ENCODE measurements at regions not wholly inside any gene's neighbourhood (a gene's known extent, or its start where the extent isn't known, plus 50 kb on each side); places are given as distances from the start of the nearest gene placed in this dataset.

DNA sequence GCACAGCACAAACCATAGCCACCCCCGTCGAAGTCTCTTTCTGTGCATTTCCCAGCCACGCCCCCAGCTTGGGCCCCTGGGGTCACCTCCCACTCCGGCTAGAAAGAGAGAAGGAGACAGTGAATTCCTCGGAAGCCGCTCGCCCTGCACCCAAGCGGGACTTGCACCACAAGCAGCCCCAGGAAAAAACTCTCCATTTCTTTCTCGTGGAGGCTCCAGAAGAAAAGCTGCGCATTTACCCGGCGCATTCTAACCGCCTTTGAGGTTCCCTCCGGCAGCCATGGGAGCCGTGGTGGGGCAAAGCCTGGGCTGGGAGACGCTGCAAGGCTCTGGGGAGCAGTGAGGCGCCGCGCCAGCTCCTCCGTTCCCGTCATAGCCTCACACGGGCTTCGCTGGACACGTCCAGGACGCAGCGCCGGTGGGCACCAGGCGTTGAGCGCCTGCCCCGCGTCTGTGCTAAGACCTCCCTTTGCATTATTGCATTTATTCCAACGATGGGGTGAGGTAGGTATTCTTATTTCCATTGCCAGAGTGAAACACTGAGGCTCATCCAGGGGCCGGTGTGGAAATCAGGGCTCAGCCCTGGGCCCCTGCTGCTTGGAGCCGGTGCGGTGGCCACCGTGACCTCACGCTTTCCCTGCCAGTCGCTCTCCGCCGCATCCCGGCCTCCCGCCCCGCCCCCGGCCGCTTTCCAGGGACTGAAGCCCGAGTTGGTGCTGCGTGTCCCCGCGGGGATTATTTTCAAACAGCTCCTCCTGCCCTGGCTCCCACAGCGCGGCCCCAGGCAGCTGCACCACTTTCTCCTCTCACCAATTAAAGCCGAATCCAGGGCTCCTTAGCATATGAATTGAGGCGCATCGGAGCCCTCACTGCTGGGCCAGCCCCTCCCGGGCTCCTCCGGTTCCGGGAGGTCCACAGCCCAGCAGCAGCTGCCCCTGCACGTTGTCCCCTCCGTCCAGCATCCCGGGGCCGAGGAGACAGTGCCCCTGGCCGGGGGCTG is 148.3 kb upstream of the AFDN start (continued):
- TF ChIP-seq, protein P1, sequence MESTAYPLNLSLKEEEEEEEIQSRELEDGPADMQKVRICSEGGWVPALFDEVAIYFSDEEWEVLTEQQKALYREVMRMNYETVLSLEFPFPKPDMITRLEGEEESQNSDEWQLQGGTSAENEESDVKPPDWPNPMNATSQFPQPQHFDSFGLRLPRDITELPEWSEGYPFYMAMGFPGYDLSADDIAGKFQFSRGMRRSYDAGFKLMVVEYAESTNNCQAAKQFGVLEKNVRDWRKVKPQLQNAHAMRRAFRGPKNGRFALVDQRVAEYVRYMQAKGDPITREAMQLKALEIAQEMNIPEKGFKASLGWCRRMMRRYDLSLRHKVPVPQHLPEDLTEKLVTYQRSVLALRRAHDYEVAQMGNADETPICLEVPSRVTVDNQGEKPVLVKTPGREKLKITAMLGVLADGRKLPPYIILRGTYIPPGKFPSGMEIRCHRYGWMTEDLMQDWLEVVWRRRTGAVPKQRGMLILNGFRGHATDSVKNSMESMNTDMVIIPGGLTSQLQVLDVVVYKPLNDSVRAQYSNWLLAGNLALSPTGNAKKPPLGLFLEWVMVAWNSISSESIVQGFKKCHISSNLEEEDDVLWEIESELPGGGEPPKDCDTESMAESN (CRISPR knock-in tag; conservative IDR thresholded peaks at IDR 0.05): peak; percentile 61; the same call in 1 of the 2 replicates
- TF ChIP-seq MTERF4 (CRISPR knock-in tag; IDR thresholded peaks at IDR 0.05) (peak; percentile 35; the same call in 1 of the 2 replicates), ZNF644 (CRISPR knock-in tag; IDR thresholded peaks at IDR 0.05; ENCODE audit: low read depth) (no peak), KDM2A (CRISPR knock-in tag; IDR thresholded peaks at IDR 0.05; ENCODE audit: borderline replicate concordance, low read depth) (0 out of 2 replicates have a peak, but pooled peaks have one; percentile 45), ZNF790 (CRISPR knock-in tag; IDR thresholded peaks at IDR 0.05; ENCODE audit: borderline replicate concordance) (no peak; the same call in none of the 2 replicates), TCF12 (IDR thresholded peaks at IDR 0.05) (no peak), TCF12 (CRISPR knock-in tag; IDR thresholded peaks at IDR 0.05) (no peak; the same call in 1 of the 2 replicates), CHCHD3 (CRISPR knock-in tag; IDR thresholded peaks at IDR 0.05) (no peak), MAX (IDR thresholded peaks at IDR 0.05) (no peak), EZH2 (conservative IDR thresholded peaks at IDR 0.05; ENCODE audit: low read depth, low read length) (no peak), ZFY (CRISPR knock-in tag; IDR thresholded peaks at IDR 0.05) (peak; percentile 35; the same call in 1 of the 2 replicates), ZNF296 (CRISPR knock-in tag; conservative IDR thresholded peaks at IDR 0.05) (no peak), PLSCR1 (CRISPR knock-in tag; IDR thresholded peaks at IDR 0.05; ENCODE audit: borderline replicate concordance) (no peak), ZZZ3 (CRISPR knock-in tag; IDR thresholded peaks at IDR 0.05; ENCODE audit: borderline replicate concordance) (0 out of 2 replicates have a peak, but pooled peaks have one; percentile 50), XRCC5 (optimal IDR thresholded peaks at IDR 0.05; ENCODE audit: low read length) (no peak), ZNF558 (CRISPR knock-in tag; IDR thresholded peaks at IDR 0.05; ENCODE audit: borderline replicate concordance) (no peak), CCDC6 (CRISPR knock-in tag; IDR thresholded peaks at IDR 0.05) (no peak), IKZF5 (CRISPR knock-in tag; IDR thresholded peaks at IDR 0.05) (peak; percentile 46; the same call in 1 of the 2 replicates), MXD1 (CRISPR knock-in tag; IDR thresholded peaks at IDR 0.05) (no peak)
- TF ChIP-seq, protein P2, sequence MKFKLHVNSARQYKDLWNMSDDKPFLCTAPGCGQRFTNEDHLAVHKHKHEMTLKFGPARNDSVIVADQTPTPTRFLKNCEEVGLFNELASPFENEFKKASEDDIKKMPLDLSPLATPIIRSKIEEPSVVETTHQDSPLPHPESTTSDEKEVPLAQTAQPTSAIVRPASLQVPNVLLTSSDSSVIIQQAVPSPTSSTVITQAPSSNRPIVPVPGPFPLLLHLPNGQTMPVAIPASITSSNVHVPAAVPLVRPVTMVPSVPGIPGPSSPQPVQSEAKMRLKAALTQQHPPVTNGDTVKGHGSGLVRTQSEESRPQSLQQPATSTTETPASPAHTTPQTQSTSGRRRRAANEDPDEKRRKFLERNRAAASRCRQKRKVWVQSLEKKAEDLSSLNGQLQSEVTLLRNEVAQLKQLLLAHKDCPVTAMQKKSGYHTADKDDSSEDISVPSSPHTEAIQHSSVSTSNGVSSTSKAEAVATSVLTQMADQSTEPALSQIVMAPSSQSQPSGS (CRISPR knock-in tag; IDR thresholded peaks at IDR 0.05): no peak
